Endothelial cell of umbilical vein (primary cell): ENCODE measurements at regions not wholly inside any gene's neighbourhood (a gene's known extent, or its start where the extent isn't known, plus 50 kb on each side); places are given as distances from the start of the nearest gene placed in this dataset.

Experiments used
- EZH2 ChIP-seq: IDR thresholded peaks from 2 replicates; pipeline ENCODE4 v1.6.1; 2012; ENCODE audit warnings: borderline replicate concordance, low read depth, mild to moderate bottlenecking, moderate library complexity, low read length, inconsistent platforms; ENCODE audit not compliant: severe bottlenecking
- POLR2AphosphoS5 ChIP-seq: IDR thresholded peaks from 2 replicates; pipeline ENCODE4 v1.6.1; 2012; ENCODE audit warnings: low read depth, mild to moderate bottlenecking, control low read depth, low read length, moderate library complexity; ENCODE audit not compliant: insufficient read depth
- TF ChIP-seq, protein P1 (sequence below), 2 donors: IDR thresholded peaks; 1 replicate in 1 of 2; 2 replicates in 1 of 2; pipeline ENCODE4 v1.5.1; 2011; ENCODE audit warnings: low read length in 2 of 2, mild to moderate bottlenecking in 2 of 2, moderate library complexity in 2 of 2, control low read depth in 1 of 2, inconsistent platforms in 1 of 2, low read depth in 1 of 2; ENCODE audit not compliant: insufficient read depth in 1 of 2; ENCODE audit errors: extremely low read depth in 1 of 2

GRCh38 chr4:176444741-176445140 lies 125.0 kb downstream of the SPCS3 start:
- TF ChIP-seq POLR2AphosphoS5, result no peak
- TF ChIP-seq EZH2, result no peak
- TF ChIP-seq, protein P1, sequence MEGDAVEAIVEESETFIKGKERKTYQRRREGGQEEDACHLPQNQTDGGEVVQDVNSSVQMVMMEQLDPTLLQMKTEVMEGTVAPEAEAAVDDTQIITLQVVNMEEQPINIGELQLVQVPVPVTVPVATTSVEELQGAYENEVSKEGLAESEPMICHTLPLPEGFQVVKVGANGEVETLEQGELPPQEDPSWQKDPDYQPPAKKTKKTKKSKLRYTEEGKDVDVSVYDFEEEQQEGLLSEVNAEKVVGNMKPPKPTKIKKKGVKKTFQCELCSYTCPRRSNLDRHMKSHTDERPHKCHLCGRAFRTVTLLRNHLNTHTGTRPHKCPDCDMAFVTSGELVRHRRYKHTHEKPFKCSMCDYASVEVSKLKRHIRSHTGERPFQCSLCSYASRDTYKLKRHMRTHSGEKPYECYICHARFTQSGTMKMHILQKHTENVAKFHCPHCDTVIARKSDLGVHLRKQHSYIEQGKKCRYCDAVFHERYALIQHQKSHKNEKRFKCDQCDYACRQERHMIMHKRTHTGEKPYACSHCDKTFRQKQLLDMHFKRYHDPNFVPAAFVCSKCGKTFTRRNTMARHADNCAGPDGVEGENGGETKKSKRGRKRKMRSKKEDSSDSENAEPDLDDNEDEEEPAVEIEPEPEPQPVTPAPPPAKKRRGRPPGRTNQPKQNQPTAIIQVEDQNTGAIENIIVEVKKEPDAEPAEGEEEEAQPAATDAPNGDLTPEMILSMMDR (IDR thresholded peaks at IDR 0.05; ENCODE audit: extremely low read depth in 1 of 2, insufficient read depth in 1 of 2, low read depth in 1 of 2, low read length in 2 of 2), result no peak
